ENCODE measurements at regions not wholly inside any gene's neighbourhood (a gene's known extent, or its start where the extent isn't known, plus 50 kb on each side); places are given as distances from the start of the nearest gene placed in this dataset.

DNA sequence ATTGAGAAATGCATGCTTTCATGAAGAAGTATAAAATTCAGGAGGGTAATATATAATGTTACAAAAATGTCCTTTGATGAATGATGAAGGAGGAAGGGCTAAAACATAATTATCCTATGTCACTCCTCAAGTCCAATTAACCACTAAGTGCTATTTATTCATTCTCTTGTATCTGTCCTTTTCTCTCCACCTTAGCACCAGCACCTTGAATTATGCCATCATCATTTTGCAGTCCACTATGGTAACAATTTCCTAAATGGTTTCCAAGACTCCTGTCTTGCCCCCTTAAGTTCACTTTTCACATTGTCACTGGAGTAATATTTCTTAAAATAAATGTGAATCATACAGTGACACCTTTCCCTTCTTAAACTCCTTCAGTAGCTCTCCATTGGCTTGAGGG lies 756.3 kb downstream of the STPG2 start:
- intact Hi-C loops (cut with micrococcal nuclease; ENCODE audit: unreplicated experiment) (no loop called here), in situ Hi-C loops (cut with MboI) (no loop called here)
- no peak for ATAC-seq
- Histone ChIP-seq H3K79me2 (ENCODE audit: control insufficient read depth, insufficient read depth, low read length) (no peaks in the 10 kb centered on the region), H3K27me3 (replicated peaks in 1 of 2; ENCODE audit: control insufficient read depth in 2 of 2, insufficient read depth in 2 of 2, low read length in 1 of 2) (no peaks in the 10 kb centered on the region), H3K4me2 (ENCODE audit: control insufficient read depth, insufficient read depth) (no peak overlapping the region), H4K20me1 (ENCODE audit: control insufficient read depth, insufficient read depth) (no peaks in the 10 kb centered on the region), H2AFZ (ENCODE audit: control insufficient read depth, low read depth, low read length) (no peak overlapping the region), H3K4me3 (no peak overlapping the region), H3K36me3 (ENCODE audit: control insufficient read depth in 2 of 2, insufficient read depth in 2 of 2, low read length in 1 of 2) (no peaks in the 10 kb centered on the region), H3K27ac (ENCODE audit: control insufficient read depth, insufficient read depth) (no peak overlapping the region), H3K4me1 (ENCODE audit: control insufficient read depth, insufficient read depth, low read length) (no peaks in the 10 kb centered on the region), H3K9me3 (replicated peaks; ENCODE audit: control insufficient read depth, insufficient read depth, low read length) (no peaks in the 10 kb centered on the region; the same call in 2 of the 3 replicates), H3K9ac (ENCODE audit: control insufficient read depth, insufficient read depth, low read length) (no peak overlapping the region)
- RAD21 ChIA-PET (ENCODE audit: unreplicated experiment), result no interaction called here
- FAIRE-seq, result no peak
- BruUV-seq (replicated peaks), result no TSS peak
- POLR2A ChIA-PET, result no interaction called here
- TF ChIP-seq ETV6 (conservative IDR thresholded peaks at IDR 0.05 in 1 of 2, IDR thresholded peaks at IDR 0.05 in 1 of 2; ENCODE audit: borderline replicate concordance in 1 of 2, low read depth in 1 of 2) (no peak), NFYA (IDR thresholded peaks at IDR 0.05; ENCODE audit: borderline replicate concordance, low read depth, low read length) (no peak), MYC (IDR thresholded peaks at IDR 0.05; ENCODE audit: insufficient read depth, insufficient read length, insufficient replicate concordance, low read length, severe bottlenecking) (no peak), WRNIP1 (IDR thresholded peaks at IDR 0.05; ENCODE audit: borderline replicate concordance, low read depth, low read length) (no peak), RELA (IDR thresholded peaks at IDR 0.05; ENCODE audit: borderline replicate concordance, partially characterized antibody) (no peak), HDAC6 (IDR thresholded peaks at IDR 0.05; ENCODE audit: unreplicated experiment) (no peak)
- DNase-seq (ENCODE audit: low read depth, low spot score), result no peak
- SMC1A ChIA-PET (ENCODE audit: uncharacterized antibody, unreplicated experiment), result no interaction called here
- CTCF ChIA-PET, result no interaction called here

- DNase-seq (ENCODE audit: low read depth, low spot score) (no peak), ATAC-seq (no peak), FAIRE-seq (no peak)
- Histone ChIP-seq H3K4me1 (ENCODE audit: control insufficient read depth, insufficient read depth, low read length) (no peaks in the 10 kb centered on the region), H3K4me3 (no peak overlapping the region), H3K9ac (ENCODE audit: control insufficient read depth, insufficient read depth, low read length) (no peak overlapping the region), H3K27ac (ENCODE audit: control insufficient read depth, insufficient read depth) (no peak overlapping the region), H3K79me2 (ENCODE audit: control insufficient read depth, insufficient read depth, low read length) (no peaks in the 10 kb centered on the region), H3K4me2 (ENCODE audit: control insufficient read depth, insufficient read depth) (no peak overlapping the region), H2AFZ (ENCODE audit: control insufficient read depth, low read depth, low read length) (no peak overlapping the region), H3K36me3 (ENCODE audit: control insufficient read depth in 2 of 2, insufficient read depth in 2 of 2, low read length in 1 of 2) (no peaks in the 10 kb centered on the region), H3K27me3 (replicated peaks in 1 of 2; ENCODE audit: control insufficient read depth in 2 of 2, insufficient read depth in 2 of 2, low read length in 1 of 2) (no peaks in the 10 kb centered on the region), H4K20me1 (ENCODE audit: control insufficient read depth, insufficient read depth) (no peaks in the 10 kb centered on the region), H3K9me3 (replicated peaks; ENCODE audit: control insufficient read depth, insufficient read depth, low read length) (no peaks in the 10 kb centered on the region; the same call in 2 of the 3 replicates)
- BruUV-seq (replicated peaks), result no TSS peak
- in situ Hi-C loops (cut with MboI), result no loop called here
- ChIA-PET SMC1A (ENCODE audit: uncharacterized antibody, unreplicated experiment) (no interaction called here), RAD21 (ENCODE audit: unreplicated experiment) (no interaction called here), POLR2A (no interaction called here), CTCF (no interaction called here)
- intact Hi-C loops (cut with micrococcal nuclease; ENCODE audit: unreplicated experiment), result no loop called here
- 0% methylated on average over 1 of the region's 1 CpG for WGBS (ENCODE audit: insufficient coverage, insufficient replicate concordance, low lambda C conversion rate, missing lambda C conversion rate)
- TF ChIP-seq IRF5 (IDR thresholded peaks at IDR 0.05; ENCODE audit: borderline replicate concordance) (no peak), SP1 (IDR thresholded peaks at IDR 0.05; ENCODE audit: low read depth, low read length) (no peak), BCLAF1 (IDR thresholded peaks at IDR 0.05) (no peak), PML (IDR thresholded peaks at IDR 0.05; ENCODE audit: low read length) (no peak), MTA2 (IDR thresholded peaks at IDR 0.05; ENCODE audit: low read depth) (no peak), SMARCA5 (IDR thresholded peaks at IDR 0.05) (no peak), ZZZ3 (IDR thresholded peaks at IDR 0.05; ENCODE audit: control insufficient read depth, insufficient read length, low read depth) (no peak)
- TF ChIP-seq, protein P1, sequence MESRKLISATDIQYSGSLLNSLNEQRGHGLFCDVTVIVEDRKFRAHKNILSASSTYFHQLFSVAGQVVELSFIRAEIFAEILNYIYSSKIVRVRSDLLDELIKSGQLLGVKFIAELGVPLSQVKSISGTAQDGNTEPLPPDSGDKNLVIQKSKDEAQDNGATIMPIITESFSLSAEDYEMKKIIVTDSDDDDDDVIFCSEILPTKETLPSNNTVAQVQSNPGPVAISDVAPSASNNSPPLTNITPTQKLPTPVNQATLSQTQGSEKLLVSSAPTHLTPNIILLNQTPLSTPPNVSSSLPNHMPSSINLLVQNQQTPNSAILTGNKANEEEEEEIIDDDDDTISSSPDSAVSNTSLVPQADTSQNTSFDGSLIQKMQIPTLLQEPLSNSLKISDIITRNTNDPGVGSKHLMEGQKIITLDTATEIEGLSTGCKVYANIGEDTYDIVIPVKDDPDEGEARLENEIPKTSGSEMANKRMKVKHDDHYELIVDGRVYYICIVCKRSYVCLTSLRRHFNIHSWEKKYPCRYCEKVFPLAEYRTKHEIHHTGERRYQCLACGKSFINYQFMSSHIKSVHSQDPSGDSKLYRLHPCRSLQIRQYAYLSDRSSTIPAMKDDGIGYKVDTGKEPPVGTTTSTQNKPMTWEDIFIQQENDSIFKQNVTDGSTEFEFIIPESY (IDR thresholded peaks at IDR 0.05), result no peak
These were observed 748.6 kb downstream of the STPG2 start for GRCh38 chr4:97394653-97395052.

Data from GM12878 (cell line).